K562 (cell line): ENCODE measurements at regions not wholly inside any gene's neighbourhood (a gene's known extent, or its start where the extent isn't known, plus 50 kb on each side); places are given as distances from the start of the nearest gene placed in this dataset.

Source experiments
- ATAC-seq: fragments of 200-7000 bp; cut with Tn5 transposase; 3 replicates; pipeline ENCODE4 v1.9.1; 2020; ENCODE audit warnings: moderate library complexity
- BruUV-seq: library from RNA; stranded (reverse); fragments of 400-500 nt; replicated peaks from 2 replicates; lab custom pipeline; 2021; lab: Mats Ljungman, UMichigan
- CTCF ChIA-PET: fragments of 300-600 bp; formaldehyde crosslinking; extraction: SDS; loops from one replicate; lab custom pipeline; 2021; ENCODE audit warnings: low intra/inter-chr PET ratio; lab: Yijun Ruan, JAX
- POLR2A ChIA-PET: fragments of 300-600, 350-650 bp; sonication (Branson Sonifier 250); formaldehyde crosslinking; extraction: SDS; loops from one replicate; lab custom pipeline; 2021; ENCODE audit warnings: antibody characterized with exemption, inconsistent platforms; lab: Yijun Ruan, JAX
- DNase-seq, 4 experiments: peaks; one replicate each; pipeline versions ENCODE4 v3.0.0 to v3.0.0-alpha.2; 2011 to 2018; ENCODE audit warnings: low spot score in 3 of 4, mixed read lengths in 3 of 4; ENCODE audit errors: extremely low read depth in 1 of 4
- FAIRE-seq: peaks from 2 replicates; lab custom pipeline; 2011; peaks lifted over from hg19 to GRCh38; lab: Jason Lieb, UNC
- H2AFZ ChIP-seq: 2 replicates; pipeline ENCODE4 v1.6.0; 2011; ENCODE audit warnings: low read depth, low read length, control low read depth, inconsistent platforms
- H3K27ac ChIP-seq: fragments of 200-600 bp; 3 replicates; pipeline ENCODE4 v1.8.0; 2011; ENCODE audit warnings: low read depth, mild to moderate bottlenecking, control low read depth, inconsistent platforms, low read length, moderate library complexity, mixed read lengths; ENCODE audit errors: extremely low read depth
- H3K27me3 ChIP-seq, 2 experiments: fragments of 300-600 bp in 1 of 2; 2 replicates in 1 of 2; 3 replicates in 1 of 2; pipeline versions ENCODE4 v1.6.0 to v1.8.0; 2011; ENCODE audit warnings: inconsistent platforms in 2 of 2, low read length in 2 of 2, mild to moderate bottlenecking in 1 of 2, mixed read lengths in 1 of 2, moderate library complexity in 1 of 2; ENCODE audit not compliant: control insufficient read depth in 2 of 2, insufficient read depth in 2 of 2
- H3K36me3 ChIP-seq: fragments of 300-600 bp; 3 replicates; pipeline ENCODE4 v1.8.0; 2011; ENCODE audit warnings: mild to moderate bottlenecking, low read length, inconsistent platforms; ENCODE audit not compliant: control insufficient read depth, insufficient read depth
- H3K4me1 ChIP-seq, 2 experiments: fragments of 200-600 bp in 1 of 2; replicated peaks in 1 of 2; 2 replicates in 1 of 2; 3 replicates in 1 of 2; pipeline versions ENCODE4 v1.5.1 to v1.8.0; 2011; ENCODE audit warnings: inconsistent platforms in 2 of 2, low read length in 2 of 2, mild to moderate bottlenecking in 1 of 2, mixed read lengths in 1 of 2, moderate library complexity in 1 of 2; ENCODE audit not compliant: control insufficient read depth in 2 of 2, insufficient read depth in 2 of 2
- H3K4me2 ChIP-seq: 2 replicates; pipeline ENCODE4 v1.6.1; 2011; ENCODE audit warnings: low read length, control low read depth, inconsistent platforms, mixed read lengths; ENCODE audit not compliant: insufficient read depth
- H3K4me3 ChIP-seq: fragments of 200-600 bp; sonication (generic), shearing (Covaris generic); 2 replicates; pipeline ENCODE4 v1.5.1; 2016; ENCODE audit warnings: control low read depth, inconsistent platforms
- H3K79me2 ChIP-seq: fragments of 200-600 bp; 3 replicates; pipeline ENCODE4 v1.8.0; 2011; ENCODE audit warnings: low read length, inconsistent platforms; ENCODE audit not compliant: control insufficient read depth, insufficient read depth
- H3K9ac ChIP-seq, 2 experiments: 2 replicates each; pipeline versions ENCODE4 v1.6.0 to v1.6.1; 2011; ENCODE audit warnings: low read depth in 2 of 2, low read length in 2 of 2, control low read depth in 1 of 2, inconsistent platforms in 1 of 2, mild to moderate bottlenecking in 1 of 2, mixed read lengths in 1 of 2; ENCODE audit not compliant: insufficient read depth in 1 of 2
- H3K9me1 ChIP-seq: one replicate; pipeline ENCODE4 v1.6.0; 2011; ENCODE audit warnings: inconsistent platforms, mild to moderate bottlenecking, low read length, moderate library complexity; ENCODE audit not compliant: control insufficient read depth, insufficient read depth
- H3K9me3 ChIP-seq: replicated peaks from 2 replicates; pipeline ENCODE4 v1.5.1; 2011; ENCODE audit warnings: low read depth, low read length, inconsistent platforms; ENCODE audit not compliant: control insufficient read depth, insufficient read depth
- H4K20me1 ChIP-seq: replicated peaks from 2 replicates; pipeline ENCODE4 v1.6.1; 2011; ENCODE audit warnings: low read length, inconsistent platforms, mixed read lengths; ENCODE audit not compliant: control insufficient read depth, insufficient read depth
- BRD9 ChIP-seq: fragments of 450-650 bp; IDR thresholded peaks from 2 replicates; pipeline ENCODE4 v1.6.1; 2018; ENCODE audit warnings: low read depth; ENCODE audit not compliant: partially characterized antibody
- ESRRA ChIP-seq: fragments of 450-650 bp; IDR thresholded peaks from 2 replicates; pipeline ENCODE4 v1.6.1; 2014; ENCODE audit warnings: low read depth, mild to moderate bottlenecking, moderate library complexity, borderline replicate concordance
- HMG20B ChIP-seq: fragments of 250-450 bp; sonication (Bioruptor Pico); IDR thresholded peaks from 2 replicates; pipeline ENCODE4 v1.5.0; 2021; ENCODE audit warnings: mild to moderate bottlenecking
- HMGN3 ChIP-seq: IDR thresholded peaks from 2 replicates; pipeline ENCODE4 v1.6.1; 2011; ENCODE audit warnings: borderline replicate concordance, low read depth, mild to moderate bottlenecking, mixed read lengths, low read length; ENCODE audit not compliant: insufficient read length; ENCODE audit errors: extremely low read depth
- KLF16 ChIP-seq: IDR thresholded peaks from 2 replicates; pipeline ENCODE4 v1.6.1; 2016; ENCODE audit warnings: antibody characterized with exemption
- TCF3 ChIP-seq: sonication (generic); formaldehyde crosslinking; IDR thresholded peaks from 2 replicates; pipeline ENCODE4 v1.4.0; 2020; ENCODE audit warnings: mild to moderate bottlenecking, missing genetic modification reagents
- TOE1 ChIP-seq, 2 experiments: fragments of 450-650 bp in 1 of 2; sonication (generic) in 1 of 2; formaldehyde crosslinking in 1 of 2; IDR thresholded peaks; 2 replicates each; pipeline versions ENCODE4 v1.7.1 to v1.8.0; 2016 to 2022; ENCODE audit warnings: borderline replicate concordance in 2 of 2, mild to moderate bottlenecking in 2 of 2, antibody characterized with exemption in 1 of 2, inconsistent platforms in 1 of 2, low read depth in 1 of 2, missing genetic modification reagents in 1 of 2, moderate library complexity in 1 of 2
- TRIM24 ChIP-seq, 2 experiments: fragments of 450-650 bp; IDR thresholded peaks; 2 replicates each; pipeline ENCODE4 v1.6.1; 2016
- ZC3H11A ChIP-seq: IDR thresholded peaks from 2 replicates; pipeline ENCODE4 v1.6.1; 2012; ENCODE audit warnings: low read depth, low read length, improper control_type of control experiment
- ZNF12 ChIP-seq: sonication (generic); formaldehyde crosslinking; IDR thresholded peaks from 2 replicates; pipeline ENCODE4 v1.4.0; 2020; ENCODE audit warnings: mild to moderate bottlenecking, missing genetic modification reagents
- ZNF184 ChIP-seq: sonication (generic); formaldehyde crosslinking; IDR thresholded peaks from 2 replicates; pipeline ENCODE4 v1.5.0; 2020; ENCODE audit warnings: missing genetic modification reagents
- WGBS: fragments of 100-300 bp; shearing (Covaris generic); methylation state at CpG from one replicate; pipeline ENCODE4 v1.1.6; 2016; ENCODE audit warnings: low coverage, mixed read lengths; ENCODE audit not compliant: insufficient coverage; ENCODE audit errors: missing lambda C conversion rate; 5-methylcytosine and 5-hydroxymethylcytosine counted together
- in situ Hi-C: fragments of 300-500 bp; cut with MboI; formaldehyde crosslinking; loops from 4 replicates; pipeline ENCODE4 v1.15.0; 2018; ENCODE audit warnings: inconsistent platforms, mixed read lengths
- intact Hi-C: fragments of 100-400 bp; cut with micrococcal nuclease; formaldehyde crosslinking; loops from 2 replicates; pipeline ENCODE4 v1.14.2; 2022
- TF ChIP-seq, protein P1 (sequence below): fragments of 250-450 bp; sonication (Bioruptor Pico); IDR thresholded peaks from 2 replicates; pipeline ENCODE4 v1.4.0; 2020; ENCODE audit warnings: mild to moderate bottlenecking, moderate library complexity, borderline replicate concordance
- TF ChIP-seq, protein P2 (sequence below): fragments of 250-450 bp; sonication (Bioruptor Pico); IDR thresholded peaks from 2 replicates; pipeline ENCODE4 v1.4.0; 2020; ENCODE audit warnings: mild to moderate bottlenecking
- TF ChIP-seq, protein P3 (sequence below): fragments of 450-650 bp; formaldehyde crosslinking; IDR thresholded peaks from 2 replicates; pipeline ENCODE4 v1.4.0; 2020; ENCODE audit warnings: mild to moderate bottlenecking, moderate library complexity
- TF ChIP-seq, protein P4 (sequence below): sonication (generic); formaldehyde crosslinking; IDR thresholded peaks from 2 replicates; pipeline ENCODE4 v1.9.0; 2022; ENCODE audit warnings: mild to moderate bottlenecking, missing genetic modification reagents
- TF ChIP-seq, protein P5 (sequence below): sonication (generic); formaldehyde crosslinking; IDR thresholded peaks from 2 replicates; pipeline ENCODE4 v1.8.1; 2023; ENCODE audit warnings: mild to moderate bottlenecking, missing genetic modification reagents, moderate library complexity

DNA sequence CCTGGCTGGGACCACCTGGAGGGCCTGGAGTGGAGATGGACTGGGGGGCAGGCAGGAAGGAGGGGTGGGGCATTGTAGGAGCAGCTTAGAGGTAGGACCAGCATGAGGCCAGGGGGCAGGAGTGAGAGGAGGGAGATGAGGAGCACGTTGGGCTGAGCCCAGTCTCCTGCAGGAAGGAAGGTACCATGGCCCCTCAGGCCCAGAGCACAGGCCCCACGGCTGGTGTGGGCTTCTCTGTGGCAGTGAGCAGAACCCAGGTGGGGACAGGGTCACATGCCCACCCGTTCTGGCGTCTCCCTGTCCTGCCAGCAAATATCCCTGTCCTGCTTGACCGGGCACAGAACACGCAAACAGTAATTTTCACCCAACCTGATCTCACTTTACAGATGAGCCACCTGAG lies 141.8 kb downstream of the ENGASE start:
- in situ Hi-C loops (no loop called here), intact Hi-C loops (no loop called here)
- Histone ChIP-seq H4K20me1 (peaks cover 7% of the 10 kb centered on the region), H3K4me3 (no peak overlapping the region), H3K4me1 (peaks cover 0 to 7% of the 10 kb centered on the region in 2 experiments; a peak in 2 of 5 replicates), H2AFZ (no peak overlapping the region), H3K36me3 (no peaks in the 10 kb centered on the region), H3K4me2 (no peak overlapping the region), H3K9ac (no peak overlapping the region), H3K9me3 (no peaks in the 10 kb centered on the region), H3K9me1 (no peaks in the 10 kb centered on the region), H3K79me2 (no peaks in the 10 kb centered on the region), H3K27me3 (peaks cover 11 to 76% of the 10 kb centered on the region in 2 experiments), H3K27ac (no peak overlapping the region)
- ChIA-PET CTCF (no interaction called here), POLR2A (interaction anchor here (0.6 to 1.0 kb wide), 2 partner anchors 9 to 90 kb away, joined by 3 to 5 read pairs; no protein-coding TSS in a partner anchor)
- ATAC-seq (no peak), FAIRE-seq (no peak), DNase-seq (no peak)
- no TSS peak for BruUV-seq
- WGBS = 0% methylated on average over 5 of the region's 6 CpGs
- TF ChIP-seq, protein P1, sequence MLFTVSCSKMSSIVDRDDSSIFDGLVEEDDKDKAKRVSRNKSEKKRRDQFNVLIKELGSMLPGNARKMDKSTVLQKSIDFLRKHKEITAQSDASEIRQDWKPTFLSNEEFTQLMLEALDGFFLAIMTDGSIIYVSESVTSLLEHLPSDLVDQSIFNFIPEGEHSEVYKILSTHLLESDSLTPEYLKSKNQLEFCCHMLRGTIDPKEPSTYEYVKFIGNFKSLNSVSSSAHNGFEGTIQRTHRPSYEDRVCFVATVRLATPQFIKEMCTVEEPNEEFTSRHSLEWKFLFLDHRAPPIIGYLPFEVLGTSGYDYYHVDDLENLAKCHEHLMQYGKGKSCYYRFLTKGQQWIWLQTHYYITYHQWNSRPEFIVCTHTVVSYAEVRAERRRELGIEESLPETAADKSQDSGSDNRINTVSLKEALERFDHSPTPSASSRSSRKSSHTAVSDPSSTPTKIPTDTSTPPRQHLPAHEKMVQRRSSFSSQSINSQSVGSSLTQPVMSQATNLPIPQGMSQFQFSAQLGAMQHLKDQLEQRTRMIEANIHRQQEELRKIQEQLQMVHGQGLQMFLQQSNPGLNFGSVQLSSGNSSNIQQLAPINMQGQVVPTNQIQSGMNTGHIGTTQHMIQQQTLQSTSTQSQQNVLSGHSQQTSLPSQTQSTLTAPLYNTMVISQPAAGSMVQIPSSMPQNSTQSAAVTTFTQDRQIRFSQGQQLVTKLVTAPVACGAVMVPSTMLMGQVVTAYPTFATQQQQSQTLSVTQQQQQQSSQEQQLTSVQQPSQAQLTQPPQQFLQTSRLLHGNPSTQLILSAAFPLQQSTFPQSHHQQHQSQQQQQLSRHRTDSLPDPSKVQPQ (CRISPR knock-in tag) = no peak
- TF ChIP-seq BRD9 = no peak
- no peak for TF ChIP-seq HMGN3
- TF ChIP-seq KLF16 = no peak
- TF ChIP-seq ZC3H11A = no peak
- TF ChIP-seq ZNF12 = no peak
- TF ChIP-seq ESRRA = no peak
- no peak for TF ChIP-seq ZNF184 (CRISPR knock-in tag)
- TF ChIP-seq, protein P2, sequence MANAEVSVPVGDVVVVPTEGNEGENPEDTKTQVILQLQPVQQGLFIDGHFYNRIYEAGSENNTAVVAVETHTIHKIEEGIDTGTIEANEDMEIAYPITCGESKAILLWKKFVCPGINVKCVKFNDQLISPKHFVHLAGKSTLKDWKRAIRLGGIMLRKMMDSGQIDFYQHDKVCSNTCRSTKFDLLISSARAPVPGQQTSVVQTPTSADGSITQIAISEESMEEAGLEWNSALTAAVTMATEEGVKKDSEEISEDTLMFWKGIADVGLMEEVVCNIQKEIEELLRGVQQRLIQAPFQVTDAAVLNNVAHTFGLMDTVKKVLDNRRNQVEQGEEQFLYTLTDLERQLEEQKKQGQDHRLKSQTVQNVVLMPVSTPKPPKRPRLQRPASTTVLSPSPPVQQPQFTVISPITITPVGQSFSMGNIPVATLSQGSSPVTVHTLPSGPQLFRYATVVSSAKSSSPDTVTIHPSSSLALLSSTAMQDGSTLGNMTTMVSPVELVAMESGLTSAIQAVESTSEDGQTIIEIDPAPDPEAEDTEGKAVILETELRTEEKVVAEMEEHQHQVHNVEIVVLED (CRISPR knock-in tag) = no peak
- no peak for TF ChIP-seq HMG20B
- TF ChIP-seq TCF3 (CRISPR knock-in tag) = no peak
- TF ChIP-seq, protein P3, sequence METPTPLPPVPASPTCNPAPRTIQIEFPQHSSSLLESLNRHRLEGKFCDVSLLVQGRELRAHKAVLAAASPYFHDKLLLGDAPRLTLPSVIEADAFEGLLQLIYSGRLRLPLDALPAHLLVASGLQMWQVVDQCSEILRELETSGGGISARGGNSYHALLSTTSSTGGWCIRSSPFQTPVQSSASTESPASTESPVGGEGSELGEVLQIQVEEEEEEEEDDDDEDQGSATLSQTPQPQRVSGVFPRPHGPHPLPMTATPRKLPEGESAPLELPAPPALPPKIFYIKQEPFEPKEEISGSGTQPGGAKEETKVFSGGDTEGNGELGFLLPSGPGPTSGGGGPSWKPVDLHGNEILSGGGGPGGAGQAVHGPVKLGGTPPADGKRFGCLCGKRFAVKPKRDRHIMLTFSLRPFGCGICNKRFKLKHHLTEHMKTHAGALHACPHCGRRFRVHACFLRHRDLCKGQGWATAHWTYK (CRISPR knock-in tag) = no peak
- TF ChIP-seq, protein P4, sequence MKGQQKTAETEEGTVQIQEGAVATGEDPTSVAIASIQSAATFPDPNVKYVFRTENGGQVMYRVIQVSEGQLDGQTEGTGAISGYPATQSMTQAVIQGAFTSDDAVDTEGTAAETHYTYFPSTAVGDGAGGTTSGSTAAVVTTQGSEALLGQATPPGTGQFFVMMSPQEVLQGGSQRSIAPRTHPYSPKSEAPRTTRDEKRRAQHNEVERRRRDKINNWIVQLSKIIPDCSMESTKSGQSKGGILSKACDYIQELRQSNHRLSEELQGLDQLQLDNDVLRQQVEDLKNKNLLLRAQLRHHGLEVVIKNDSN (CRISPR knock-in tag) = no peak
- TF ChIP-seq, protein P5, sequence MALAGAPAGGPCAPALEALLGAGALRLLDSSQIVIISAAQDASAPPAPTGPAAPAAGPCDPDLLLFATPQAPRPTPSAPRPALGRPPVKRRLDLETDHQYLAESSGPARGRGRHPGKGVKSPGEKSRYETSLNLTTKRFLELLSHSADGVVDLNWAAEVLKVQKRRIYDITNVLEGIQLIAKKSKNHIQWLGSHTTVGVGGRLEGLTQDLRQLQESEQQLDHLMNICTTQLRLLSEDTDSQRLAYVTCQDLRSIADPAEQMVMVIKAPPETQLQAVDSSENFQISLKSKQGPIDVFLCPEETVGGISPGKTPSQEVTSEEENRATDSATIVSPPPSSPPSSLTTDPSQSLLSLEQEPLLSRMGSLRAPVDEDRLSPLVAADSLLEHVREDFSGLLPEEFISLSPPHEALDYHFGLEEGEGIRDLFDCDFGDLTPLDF (CRISPR knock-in tag) = no peak
- TF ChIP-seq TRIM24 (IDR thresholded peaks at IDR 0.05) = no peak
- TF ChIP-seq TOE1 (IDR thresholded peaks at IDR 0.05; ENCODE audit: borderline replicate concordance) = no peak
- no peak for TF ChIP-seq TOE1 (CRISPR knock-in tag; IDR thresholded peaks at IDR 0.05; ENCODE audit: borderline replicate concordance, low read depth)
